IPS DF 6.9 (cell line): ENCODE measurements at regions not wholly inside any gene's neighbourhood (a gene's known extent, or its start where the extent isn't known, plus 50 kb on each side); places are given as distances from the start of the nearest gene placed in this dataset.

Experiments
- DNase-seq: peaks from one replicate; pipeline ENCODE4 v3.0.0-alpha.2; 2013; ENCODE audit warnings: low read depth, low spot score
- H3K27ac ChIP-seq: one replicate; pipeline ENCODE4 v1.5.1; 2013; ENCODE audit warnings: low read length, control low read depth
- H3K27me3 ChIP-seq: 2 replicates; pipeline ENCODE4 v1.6.1; 2013; ENCODE audit warnings: mild to moderate bottlenecking, low read length; ENCODE audit not compliant: control insufficient read depth, insufficient read depth
- H3K36me3 ChIP-seq: 2 replicates; pipeline ENCODE4 v1.6.1; 2013; ENCODE audit warnings: low read length; ENCODE audit not compliant: control insufficient read depth, insufficient read depth
- H3K4me1 ChIP-seq: 2 replicates; pipeline ENCODE4 v1.6.1; 2013; ENCODE audit warnings: low read length; ENCODE audit not compliant: control insufficient read depth, insufficient read depth
- H3K4me3 ChIP-seq: 2 replicates; pipeline ENCODE4 v1.5.1; 2013; ENCODE audit warnings: mild to moderate bottlenecking, low read length
- H3K9me3 ChIP-seq: 2 replicates; pipeline ENCODE4 v1.6.1; 2013; ENCODE audit warnings: low read length, inconsistent platforms; ENCODE audit not compliant: control insufficient read depth, insufficient read depth
- WGBS: extraction: QIAGEN DNeasy Blood & Tissue Kit; methylation state at CpG from one replicate; pipeline ENCODE4 v1.1.7; 2013; ENCODE audit warnings: mixed read lengths, missing lambda C conversion rate; ENCODE audit not compliant: insufficient read length, insufficient coverage; 5-methylcytosine and 5-hydroxymethylcytosine counted together

GRCh38 chr11:127109796-127110480 is 109.4 kb upstream of the KIRREL3 start:
- DNase-seq = no peak
- Histone ChIP-seq H3K4me3 (no peak overlapping the region), H3K4me1 (peaks cover 7% of the 10 kb centered on the region; the same call in 1 of the 2 replicates), H3K27me3 (no peaks in the 10 kb centered on the region), H3K36me3 (no peaks in the 10 kb centered on the region), H3K27ac (no peak overlapping the region), H3K9me3 (no peaks in the 10 kb centered on the region)
- WGBS = no CpG with 5 or more reads among the region's 5 CpGs

GRCh38 chr11:127108838-127109237 is 108.3 kb upstream of the KIRREL3 start:
- H3K4me3 ChIP-seq = no peak overlapping the region
- peaks cover 7% of the 10 kb centered on the region; the same call in 1 of the 2 replicates for H3K4me1 ChIP-seq
- no peak overlapping the region for H3K27ac ChIP-seq
- H3K27me3 ChIP-seq = no peaks in the 10 kb centered on the region
- DNase-seq = no peak
- WGBS = no CpG with 5 or more reads among the region's 3 CpGs
- no peaks in the 10 kb centered on the region for H3K9me3 ChIP-seq
- H3K36me3 ChIP-seq = no peaks in the 10 kb centered on the region

GRCh38 chr11:127106938-127107337 is 106.4 kb upstream of the KIRREL3 start:
- Histone ChIP-seq H3K27ac (no peak overlapping the region), H3K4me3 (no peak overlapping the region), H3K27me3 (no peaks in the 10 kb centered on the region), H3K4me1 (peaks cover 7% of the 10 kb centered on the region; the same call in 1 of the 2 replicates), H3K9me3 (no peaks in the 10 kb centered on the region), H3K36me3 (no peaks in the 10 kb centered on the region)
- no CpG with 5 or more reads among the region's 2 CpGs for WGBS
- DNase-seq = no peak

- no peak for DNase-seq
- Histone ChIP-seq H3K9me3 (no peaks in the 10 kb centered on the region), H3K36me3 (no peaks in the 10 kb centered on the region), H3K4me3 (no peak overlapping the region), H3K4me1 (peaks cover 6% of the 10 kb centered on the region; the same call in 1 of the 2 replicates), H3K27ac (no peak overlapping the region), H3K27me3 (no peaks in the 10 kb centered on the region)
- WGBS = no CpG with 5 or more reads among the region's 15 CpGs
Observed at GRCh38 chr11:127105593-127106541, 105.3 kb upstream of the KIRREL3 start.

- no peak for DNase-seq
- Histone ChIP-seq H3K4me3 (no peak overlapping the region), H3K27me3 (no peaks in the 10 kb centered on the region), H3K9me3 (no peaks in the 10 kb centered on the region), H3K4me1 (peaks cover 3% of the 10 kb centered on the region; the same call in 1 of the 2 replicates), H3K27ac (no peak overlapping the region), H3K36me3 (no peaks in the 10 kb centered on the region)
- WGBS = no CpG with 5 or more reads among the region's 9 CpGs
Observed at GRCh38 chr11:127103586-127104388, 103.2 kb upstream of the KIRREL3 start.

- H3K36me3 ChIP-seq = no peaks in the 10 kb centered on the region
- no CpG with 5 or more reads among the region's 1 CpG for WGBS
- DNase-seq = no peak
- H3K4me1 ChIP-seq = no peaks in the 10 kb centered on the region
- H3K4me3 ChIP-seq = no peak overlapping the region
- no peaks in the 10 kb centered on the region for H3K27me3 ChIP-seq
- H3K27ac ChIP-seq = no peak overlapping the region
- H3K9me3 ChIP-seq = no peaks in the 10 kb centered on the region
Observed at GRCh38 chr11:127098684-127099083, 98.1 kb upstream of the KIRREL3 start.

- no CpG with 5 or more reads among the region's 2 CpGs for WGBS
- H3K27me3 ChIP-seq = no peaks in the 10 kb centered on the region
- no peaks in the 10 kb centered on the region for H3K36me3 ChIP-seq
- H3K27ac ChIP-seq = no peak overlapping the region
- H3K4me1 ChIP-seq = no peaks in the 10 kb centered on the region
- no peak for DNase-seq
- H3K4me3 ChIP-seq = no peak overlapping the region
- H3K9me3 ChIP-seq = no peaks in the 10 kb centered on the region
Observed at GRCh38 chr11:127080735-127081134, 80.2 kb upstream of the KIRREL3 start.

GRCh38 chr11:127075758-127076157 is 75.2 kb upstream of the KIRREL3 start:
- WGBS = no CpG with 5 or more reads among the region's 4 CpGs
- Histone ChIP-seq H3K9me3 (no peaks in the 10 kb centered on the region), H3K4me1 (no peaks in the 10 kb centered on the region; the same call in 1 of the 2 replicates), H3K27me3 (no peaks in the 10 kb centered on the region), H3K4me3 (no peak overlapping the region), H3K27ac (no peak overlapping the region), H3K36me3 (no peaks in the 10 kb centered on the region)
- no peak for DNase-seq

GRCh38 chr11:127074151-127074761 is 73.7 kb upstream of the KIRREL3 start:
- no CpG with 5 or more reads among the region's 7 CpGs for WGBS

More at GRCh38 chr11:127074151-127074761, 73.7 kb upstream of the KIRREL3 start:
- DNase-seq = no peak
- no peaks in the 10 kb centered on the region; the same call in 1 of the 2 replicates for H3K4me1 ChIP-seq
- H3K27ac ChIP-seq = no peak overlapping the region
- H3K36me3 ChIP-seq = no peaks in the 10 kb centered on the region
- H3K27me3 ChIP-seq = no peaks in the 10 kb centered on the region
- H3K4me3 ChIP-seq = no peak overlapping the region
- no peaks in the 10 kb centered on the region for H3K9me3 ChIP-seq
